Prostate gland (tissue), 2 donors: ENCODE measurements at regions not wholly inside any gene's neighbourhood (a gene's known extent, or its start where the extent isn't known, plus 50 kb on each side); places are given as distances from the start of the nearest gene placed in this dataset.

Experiments used
- POLR2A ChIP-seq: fragments of 450-650 bp; IDR thresholded peaks from one replicate; pipeline ENCODE4 v1.6.1; 2016; ENCODE audit warnings: antibody characterized with exemption, mild to moderate bottlenecking
- POLR2AphosphoS5 ChIP-seq: sonication (generic); formaldehyde crosslinking; IDR thresholded peaks from one replicate; pipeline ENCODE4 v1.6.1; 2017; ENCODE audit warnings: antibody characterized with exemption
- TF ChIP-seq, protein P1 (sequence below), 4 experiments: fragments of 200-600 bp in 2 of 4; fragments of 450-650 bp in 2 of 4; sonication (generic) in 2 of 4; IDR thresholded peaks; 1 replicate in 3 of 4; 2 replicates in 1 of 4; pipeline ENCODE4 v1.5.1; 2016 to 2019; ENCODE audit warnings: antibody characterized with exemption in 4 of 4, mild to moderate bottlenecking in 2 of 4, moderate library complexity in 2 of 4

DNA sequence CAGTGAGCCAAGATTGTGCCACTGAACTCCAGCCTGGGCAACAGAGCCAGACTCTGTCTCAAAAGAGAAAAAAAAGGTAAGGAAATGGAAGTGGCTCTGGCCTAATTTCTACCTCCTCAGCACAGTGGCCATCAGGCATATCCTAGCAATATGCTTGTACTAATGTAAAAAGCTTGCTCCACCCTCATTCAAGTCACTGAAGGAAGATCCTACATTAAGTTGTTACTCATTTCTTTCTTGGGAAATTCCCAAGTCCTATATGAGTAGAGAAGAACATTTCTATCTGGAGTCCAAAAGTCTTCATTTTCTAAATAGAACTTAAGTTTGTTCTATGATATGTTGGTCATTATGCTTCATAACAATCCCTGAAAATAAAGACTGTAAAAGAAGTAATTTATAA lies 67.3 kb upstream of the HOXC13 start:
- TF ChIP-seq POLR2AphosphoS5 (no peak), POLR2A (no peak)
- TF ChIP-seq, protein P1, sequence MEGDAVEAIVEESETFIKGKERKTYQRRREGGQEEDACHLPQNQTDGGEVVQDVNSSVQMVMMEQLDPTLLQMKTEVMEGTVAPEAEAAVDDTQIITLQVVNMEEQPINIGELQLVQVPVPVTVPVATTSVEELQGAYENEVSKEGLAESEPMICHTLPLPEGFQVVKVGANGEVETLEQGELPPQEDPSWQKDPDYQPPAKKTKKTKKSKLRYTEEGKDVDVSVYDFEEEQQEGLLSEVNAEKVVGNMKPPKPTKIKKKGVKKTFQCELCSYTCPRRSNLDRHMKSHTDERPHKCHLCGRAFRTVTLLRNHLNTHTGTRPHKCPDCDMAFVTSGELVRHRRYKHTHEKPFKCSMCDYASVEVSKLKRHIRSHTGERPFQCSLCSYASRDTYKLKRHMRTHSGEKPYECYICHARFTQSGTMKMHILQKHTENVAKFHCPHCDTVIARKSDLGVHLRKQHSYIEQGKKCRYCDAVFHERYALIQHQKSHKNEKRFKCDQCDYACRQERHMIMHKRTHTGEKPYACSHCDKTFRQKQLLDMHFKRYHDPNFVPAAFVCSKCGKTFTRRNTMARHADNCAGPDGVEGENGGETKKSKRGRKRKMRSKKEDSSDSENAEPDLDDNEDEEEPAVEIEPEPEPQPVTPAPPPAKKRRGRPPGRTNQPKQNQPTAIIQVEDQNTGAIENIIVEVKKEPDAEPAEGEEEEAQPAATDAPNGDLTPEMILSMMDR (IDR thresholded peaks at IDR 0.05): no peak
